RCC 7860 (cell line): ENCODE measurements at regions not wholly inside any gene's neighbourhood (a gene's known extent, or its start where the extent isn't known, plus 50 kb on each side); places are given as distances from the start of the nearest gene placed in this dataset.

Experiments used
- DNase-seq: peaks from one replicate; pipeline ENCODE4 v3.0.0-alpha.2; 2015; ENCODE audit warnings: low spot score
- FAIRE-seq: peaks from 2 replicates; lab custom pipeline; 2012; peaks lifted over from hg19 to GRCh38; lab: Jason Lieb, UNC

DNA sequence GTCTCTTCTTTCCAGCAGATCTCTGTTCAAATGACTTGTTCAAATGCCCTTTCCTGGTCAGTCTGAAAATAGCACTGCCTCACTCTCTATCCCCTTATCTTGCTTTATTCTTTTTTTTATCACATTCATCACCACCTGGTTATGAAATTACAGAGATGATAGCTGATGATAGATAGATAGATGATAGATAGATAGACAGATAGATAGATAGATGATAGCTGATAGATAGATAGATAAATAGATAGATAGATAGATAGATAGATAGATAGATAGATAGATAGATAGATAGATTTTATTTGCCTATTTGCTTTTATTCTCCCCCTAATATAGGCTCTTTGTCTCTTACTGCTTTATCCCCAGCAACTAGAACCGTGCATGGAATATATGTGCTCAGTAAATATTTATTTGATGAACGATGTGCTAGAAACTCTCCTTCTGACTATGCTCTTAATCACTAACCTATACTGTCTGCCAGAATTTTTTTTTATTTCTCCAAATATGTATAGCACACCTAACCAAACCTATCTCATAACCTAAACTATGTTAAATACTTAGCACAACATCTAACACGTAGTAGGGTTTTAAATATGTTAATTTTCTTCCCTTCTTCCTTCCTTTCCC is 372.8 kb upstream of the DUSP10 start:
- FAIRE-seq (no peak), DNase-seq (no peak)

GRCh38 chr1:222109836-222110235 is 367.9 kb upstream of the DUSP10 start:
- DNase-seq (no peak), FAIRE-seq (no peak)

GRCh38 chr1:222107975-222108374 is 366.1 kb upstream of the DUSP10 start:
- no peak for FAIRE-seq
- DNase-seq = no peak

DNA sequence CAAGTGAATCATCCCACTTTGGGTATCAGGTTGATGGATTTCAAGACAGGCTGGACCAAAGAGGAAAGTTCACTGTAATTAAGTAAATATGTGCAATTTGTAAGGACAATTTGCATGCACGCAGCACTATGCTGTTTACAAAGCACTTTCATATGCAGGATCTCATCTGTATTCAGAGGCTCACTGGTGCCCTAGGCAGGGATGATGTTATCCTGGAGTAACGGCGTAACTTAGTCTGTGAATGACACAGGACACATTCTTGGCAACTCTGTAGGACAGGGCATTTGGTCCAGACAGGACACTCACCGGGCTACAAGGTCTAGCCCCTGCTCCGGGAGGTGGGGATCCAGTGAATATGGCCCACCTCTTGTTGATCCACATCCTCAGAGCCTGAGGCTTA is 365.4 kb upstream of the DUSP10 start:
- DNase-seq (no peak), FAIRE-seq (no peak)

- DNase-seq (no peak), FAIRE-seq (no peak)
Measured at GRCh38 chr1:222106377-222106776, 364.5 kb upstream of the DUSP10 start.

DNA sequence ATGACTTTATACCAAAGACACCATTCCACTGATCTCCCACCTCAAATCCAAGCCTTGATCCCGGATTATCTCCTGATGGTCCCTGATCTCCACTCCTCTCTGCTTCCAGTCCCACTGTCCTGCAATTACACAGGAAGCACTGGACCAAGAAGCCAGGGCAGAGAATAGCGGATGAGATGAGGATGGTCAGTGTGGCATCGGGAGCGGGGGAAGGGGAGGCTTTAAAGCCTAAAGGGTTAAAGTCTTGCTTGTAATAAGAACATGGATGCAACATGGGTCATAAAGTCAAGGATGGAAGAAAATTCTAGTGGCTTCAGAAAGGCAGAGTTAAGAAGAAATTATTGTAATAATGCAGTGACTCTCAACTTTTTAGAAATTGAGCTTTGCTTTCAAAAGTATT is 364.0 kb upstream of the DUSP10 start:
- no peak for DNase-seq
- no peak for FAIRE-seq

DNA sequence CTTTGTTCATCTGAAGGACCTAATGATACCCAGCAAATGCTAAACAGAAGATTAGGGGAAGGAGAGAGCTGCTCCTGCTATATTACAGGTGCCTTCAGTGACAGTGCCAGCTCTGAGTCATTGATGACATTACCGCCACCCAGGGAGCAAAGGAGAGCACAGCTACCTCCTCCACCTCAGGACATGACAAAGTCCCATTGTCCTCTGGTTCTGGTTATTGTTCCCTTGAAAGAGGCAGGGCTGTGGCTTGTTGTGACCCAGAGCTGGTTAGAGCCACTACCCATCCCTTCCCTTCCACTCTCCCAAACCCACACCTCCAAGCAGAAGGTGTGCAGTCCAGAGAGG is 363.5 kb upstream of the DUSP10 start:
- DNase-seq = peak; percentile 59
- no peak for FAIRE-seq

DNA sequence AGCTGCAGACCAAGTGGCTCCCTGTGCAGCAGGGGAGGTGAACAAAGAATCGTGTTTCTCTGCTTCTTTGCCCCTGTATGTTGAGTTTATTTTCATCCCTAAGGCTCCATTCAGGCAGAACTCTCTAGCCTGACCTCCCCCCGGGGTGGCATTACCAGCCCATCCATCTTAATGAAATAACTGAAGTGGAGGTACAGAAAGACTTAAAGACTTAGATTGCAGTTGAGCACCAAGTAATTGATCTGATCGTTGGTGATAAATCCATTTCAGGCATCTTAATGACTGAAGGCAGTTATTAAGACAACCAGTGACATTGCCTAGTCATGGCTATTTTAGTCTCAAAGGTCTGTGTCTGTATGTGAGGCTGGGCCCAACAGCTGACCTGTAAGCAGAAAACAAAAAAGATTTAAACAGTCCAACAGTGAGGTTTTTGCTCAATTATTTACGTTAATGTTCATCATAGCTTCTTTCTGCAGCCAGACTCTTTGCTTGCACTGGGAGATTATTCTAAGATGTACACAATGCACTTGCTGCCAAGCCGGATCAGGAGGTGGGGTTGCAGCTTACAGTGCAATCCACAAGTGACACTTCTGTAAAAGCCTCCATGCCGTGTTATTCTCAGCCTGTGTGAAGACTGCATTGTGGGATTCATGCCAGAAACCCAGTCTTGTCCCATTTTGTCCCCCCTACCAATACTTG is 363.0 kb upstream of the DUSP10 start:
- no peak for DNase-seq
- FAIRE-seq = no peak

DNA sequence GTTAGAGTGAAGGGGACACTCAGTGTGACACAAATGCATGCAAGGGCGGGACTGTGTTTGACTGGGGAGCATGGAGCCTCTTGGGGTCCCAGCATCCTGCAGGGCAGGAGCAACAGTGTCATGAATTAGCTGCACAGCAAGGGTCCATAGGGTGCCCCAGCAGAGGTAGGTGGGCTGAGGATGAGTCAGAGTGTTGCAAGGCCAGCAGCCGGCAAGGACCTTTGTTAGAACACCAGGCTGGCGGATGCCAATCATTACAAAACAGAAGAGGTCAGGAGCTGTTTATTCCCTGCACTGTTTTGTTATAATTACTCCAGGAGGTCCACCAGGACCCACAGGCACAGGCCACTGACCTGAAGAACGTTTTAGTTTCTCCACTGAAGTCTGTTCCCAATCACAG is 362.2 kb upstream of the DUSP10 start:
- FAIRE-seq = no peak
- no peak for DNase-seq

GRCh38 chr1:222099746-222100145 is 357.9 kb upstream of the DUSP10 start:
- FAIRE-seq = no peak
- DNase-seq = no peak

- DNase-seq (no peak), FAIRE-seq (no peak)
Measured at GRCh38 chr1:222098404-222098803, 356.5 kb upstream of the DUSP10 start.

DNA sequence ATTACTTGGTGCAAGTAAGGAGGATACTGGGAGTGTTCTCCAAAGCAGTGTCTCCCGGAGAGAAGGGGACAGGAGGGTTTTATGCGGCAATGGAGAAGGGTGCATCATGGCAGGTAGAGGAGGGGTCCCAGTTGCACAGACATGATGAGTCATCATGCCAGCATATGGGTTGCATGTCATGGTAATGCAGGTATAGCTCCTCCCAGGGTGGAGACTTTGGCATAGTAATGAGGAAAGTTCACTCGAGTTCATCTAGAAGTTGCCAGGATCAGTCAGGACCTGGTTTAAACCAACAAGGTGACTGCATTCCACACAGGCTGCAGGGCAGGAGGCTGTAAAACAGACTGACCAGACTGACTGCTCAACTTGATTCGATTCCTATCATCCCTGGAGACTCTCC is 355.7 kb upstream of the DUSP10 start:
- FAIRE-seq = no peak

DNA sequence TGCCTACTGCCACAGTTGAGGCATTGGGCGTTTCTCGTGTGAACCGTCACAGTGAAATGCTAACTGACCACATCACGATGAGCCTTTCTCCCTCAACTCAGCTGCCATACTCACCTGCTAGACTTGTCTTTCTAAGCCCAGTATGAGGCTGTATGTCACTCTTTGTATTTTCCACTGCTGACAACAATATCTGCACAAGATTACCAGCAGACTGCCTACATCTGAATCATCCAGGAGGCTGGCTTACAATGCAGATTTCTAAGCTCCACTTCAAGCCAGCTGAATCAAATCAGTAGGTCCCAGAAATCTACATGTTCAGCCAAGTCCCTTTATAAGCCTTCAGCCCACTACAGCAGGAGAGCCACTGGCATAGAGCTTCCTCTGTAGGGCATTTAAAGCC is 355.0 kb upstream of the DUSP10 start:
- DNase-seq (no peak), FAIRE-seq (no peak)

More for the DNA sequence above, 355.7 kb upstream of the DUSP10 start:
- DNase-seq = no peak

GRCh38 chr1:222096476-222096772 is 354.5 kb upstream of the DUSP10 start:
- FAIRE-seq (no peak), DNase-seq (no peak)

DNA sequence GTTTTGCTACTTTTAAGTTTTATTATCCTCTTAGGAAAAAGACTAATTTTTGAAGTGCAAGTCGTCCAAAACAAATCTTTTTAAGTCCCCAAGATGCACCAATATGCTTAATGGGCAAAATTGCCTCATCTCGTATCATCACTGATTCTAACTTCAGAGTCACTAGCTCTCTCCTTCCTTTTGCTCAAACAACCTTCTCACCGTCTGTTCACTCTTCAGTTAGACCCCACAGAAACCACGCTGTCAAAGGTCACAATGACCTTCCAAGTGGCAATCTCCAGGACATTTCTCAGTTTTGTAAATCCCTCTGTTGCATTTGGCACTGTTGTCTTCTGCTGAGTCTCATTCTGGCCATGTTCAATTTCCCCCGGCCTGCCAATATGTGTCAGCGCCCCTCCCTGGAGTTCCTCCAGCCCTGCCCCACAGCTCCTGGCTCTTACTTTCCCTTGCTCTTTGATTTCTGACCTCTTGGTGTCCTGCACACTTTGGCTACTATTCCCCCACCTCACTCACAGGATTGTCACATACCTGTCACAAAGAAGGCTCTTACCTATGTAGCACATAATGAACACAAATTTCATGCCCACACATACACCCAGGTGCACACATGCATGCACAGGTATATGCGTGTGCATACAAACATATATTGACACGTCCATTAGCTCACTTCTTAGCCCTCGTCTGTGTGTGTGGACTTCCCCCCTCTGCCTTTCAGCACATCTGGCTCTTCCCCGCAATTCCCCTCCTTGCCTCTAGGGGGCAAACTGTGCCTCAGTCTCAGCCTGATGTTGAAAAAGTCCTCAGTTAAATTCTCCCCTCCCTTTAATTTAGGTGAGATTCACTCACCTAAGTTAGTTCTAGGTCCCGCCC is 354.0 kb upstream of the DUSP10 start:
- FAIRE-seq (no peak), DNase-seq (no peak)

GRCh38 chr1:222093518-222093917 is 351.6 kb upstream of the DUSP10 start:
- no peak for FAIRE-seq
- DNase-seq = no peak

DNA sequence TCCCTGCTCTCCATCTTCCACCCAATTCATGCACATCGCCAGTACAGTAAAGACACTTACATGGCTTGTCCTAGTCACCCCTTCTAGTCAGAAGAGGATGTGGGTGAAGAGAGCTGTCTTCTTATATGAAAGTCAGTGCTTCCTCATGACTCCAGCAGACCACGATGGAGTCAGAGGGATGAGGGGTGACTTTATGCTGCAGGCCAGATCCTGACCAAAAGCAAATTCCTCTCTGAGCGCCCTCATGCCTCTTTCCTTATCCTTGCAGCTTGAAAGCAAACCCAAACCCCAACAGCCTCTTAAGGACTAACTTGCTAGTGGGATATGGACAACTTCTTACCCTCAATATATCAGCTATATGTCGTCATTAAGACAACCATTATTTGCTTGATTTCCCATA is 348.2 kb upstream of the DUSP10 start:
- FAIRE-seq = no peak

DNA sequence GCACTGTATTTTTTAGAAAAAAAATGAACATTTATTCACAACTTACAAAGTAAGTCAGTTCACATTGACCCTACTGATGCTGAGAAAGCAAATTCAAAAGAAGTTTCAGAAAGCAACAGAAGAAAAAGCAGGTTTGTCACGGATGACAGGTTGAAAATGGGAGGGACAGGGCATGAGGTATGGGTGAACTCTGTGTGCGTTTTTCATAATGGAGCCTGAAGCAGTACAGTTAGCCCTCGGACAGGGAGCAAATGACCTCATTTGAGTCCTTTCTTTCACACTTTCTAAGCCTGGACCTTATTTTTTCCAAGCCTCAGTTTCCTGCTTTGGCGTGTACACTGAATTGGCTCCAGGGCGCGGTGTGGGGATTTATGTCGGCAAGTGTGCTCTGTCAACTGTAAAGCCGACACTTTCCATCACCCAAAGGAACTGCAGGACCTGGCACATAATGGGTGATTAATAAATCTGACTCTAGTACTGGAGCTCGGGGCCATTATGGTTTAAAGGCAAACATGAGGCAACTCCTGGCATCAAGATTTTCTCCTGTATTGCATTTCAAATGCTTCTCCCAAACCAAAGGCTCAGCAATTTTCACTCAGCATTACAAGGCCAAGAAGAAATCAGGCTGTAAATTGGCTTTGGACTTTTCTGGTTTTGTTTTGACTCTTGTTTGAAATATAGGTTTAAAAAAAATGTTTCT is 345.5 kb upstream of the DUSP10 start:
- FAIRE-seq (peak; percentile 96), DNase-seq (peak; percentile 80)

More for the DNA sequence above, 348.2 kb upstream of the DUSP10 start:
- peak; percentile 58 for DNase-seq

- FAIRE-seq (peak; percentile 95), DNase-seq (peak; percentile 92)
Measured at GRCh38 chr1:222084996-222085395, 343.1 kb upstream of the DUSP10 start.

GRCh38 chr1:222084048-222084447 is 342.2 kb upstream of the DUSP10 start:
- DNase-seq (no peak), FAIRE-seq (no peak)

- no peak for FAIRE-seq
Measured at GRCh38 chr1:222081859-222082258, 340.0 kb upstream of the DUSP10 start.

More at GRCh38 chr1:222081859-222082258, 340.0 kb upstream of the DUSP10 start:
- peak; percentile 57 for DNase-seq
